GM12864 (cell line): ENCODE measurements at regions not wholly inside any gene's neighbourhood (a gene's known extent, or its start where the extent isn't known, plus 50 kb on each side); places are given as distances from the start of the nearest gene placed in this dataset.

Source experiments
- DNase-seq: peaks from one replicate; pipeline ENCODE4 v3.0.0-alpha.2; 2011; ENCODE audit warnings: low read depth
- H3K4me3 ChIP-seq: 2 replicates; pipeline ENCODE4 v1.5.1; 2011; ENCODE audit warnings: mild to moderate bottlenecking, low read depth, low read length, control low read depth
- TF ChIP-seq, protein P1 (sequence below): IDR thresholded peaks from 2 replicates; pipeline ENCODE4 v1.5.1; 2011; ENCODE audit warnings: low read depth, mild to moderate bottlenecking, moderate library complexity, low read length, control low read depth, inconsistent platforms; ENCODE audit errors: missing control alignments

DNA sequence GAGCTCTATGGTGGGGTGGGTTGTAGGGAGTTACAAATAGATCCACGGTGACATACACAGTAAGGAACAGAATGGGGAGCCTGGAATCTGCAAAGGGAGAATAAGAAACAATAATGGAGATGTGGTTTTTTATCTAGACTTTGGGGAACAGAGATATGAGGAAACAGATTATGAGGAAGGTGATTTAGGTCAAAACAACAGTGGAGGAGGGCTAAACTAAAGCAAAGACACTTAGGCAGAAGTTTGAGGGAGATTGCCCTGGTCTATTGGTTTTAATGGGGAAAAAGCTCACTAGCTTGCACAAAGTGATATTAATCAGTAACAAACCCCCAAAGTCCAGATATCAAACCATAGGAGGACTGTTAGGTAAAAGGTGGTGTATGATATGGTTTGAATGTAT lies 144.5 kb upstream of the DYRK2 start:
- H3K4me3 ChIP-seq, result no peak overlapping the region
- TF ChIP-seq, protein P1, sequence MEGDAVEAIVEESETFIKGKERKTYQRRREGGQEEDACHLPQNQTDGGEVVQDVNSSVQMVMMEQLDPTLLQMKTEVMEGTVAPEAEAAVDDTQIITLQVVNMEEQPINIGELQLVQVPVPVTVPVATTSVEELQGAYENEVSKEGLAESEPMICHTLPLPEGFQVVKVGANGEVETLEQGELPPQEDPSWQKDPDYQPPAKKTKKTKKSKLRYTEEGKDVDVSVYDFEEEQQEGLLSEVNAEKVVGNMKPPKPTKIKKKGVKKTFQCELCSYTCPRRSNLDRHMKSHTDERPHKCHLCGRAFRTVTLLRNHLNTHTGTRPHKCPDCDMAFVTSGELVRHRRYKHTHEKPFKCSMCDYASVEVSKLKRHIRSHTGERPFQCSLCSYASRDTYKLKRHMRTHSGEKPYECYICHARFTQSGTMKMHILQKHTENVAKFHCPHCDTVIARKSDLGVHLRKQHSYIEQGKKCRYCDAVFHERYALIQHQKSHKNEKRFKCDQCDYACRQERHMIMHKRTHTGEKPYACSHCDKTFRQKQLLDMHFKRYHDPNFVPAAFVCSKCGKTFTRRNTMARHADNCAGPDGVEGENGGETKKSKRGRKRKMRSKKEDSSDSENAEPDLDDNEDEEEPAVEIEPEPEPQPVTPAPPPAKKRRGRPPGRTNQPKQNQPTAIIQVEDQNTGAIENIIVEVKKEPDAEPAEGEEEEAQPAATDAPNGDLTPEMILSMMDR, result no peak
- DNase-seq, result no peak

DNA sequence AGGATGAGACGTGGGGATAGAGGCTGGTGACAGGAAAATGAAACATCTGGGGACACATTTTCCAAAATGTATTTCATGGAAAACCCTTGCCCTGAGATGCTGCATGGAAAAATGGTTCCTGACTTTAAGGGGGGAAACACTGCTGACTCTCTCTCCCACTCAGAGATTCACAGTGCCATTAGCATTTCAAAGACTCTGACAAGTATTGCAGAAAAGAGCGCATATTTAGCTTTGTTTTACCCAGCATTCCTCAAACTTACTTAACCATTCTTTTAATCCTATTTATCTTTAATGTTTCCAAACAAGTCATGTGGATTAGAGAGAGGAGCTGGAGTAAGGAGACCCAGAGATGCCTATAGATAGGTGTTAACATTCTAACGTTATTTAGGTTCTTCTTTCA lies 141.8 kb upstream of the DYRK2 start:
- no peak for DNase-seq
- TF ChIP-seq, protein P1, result no peak
- H3K4me3 ChIP-seq, result no peak overlapping the region

DNA sequence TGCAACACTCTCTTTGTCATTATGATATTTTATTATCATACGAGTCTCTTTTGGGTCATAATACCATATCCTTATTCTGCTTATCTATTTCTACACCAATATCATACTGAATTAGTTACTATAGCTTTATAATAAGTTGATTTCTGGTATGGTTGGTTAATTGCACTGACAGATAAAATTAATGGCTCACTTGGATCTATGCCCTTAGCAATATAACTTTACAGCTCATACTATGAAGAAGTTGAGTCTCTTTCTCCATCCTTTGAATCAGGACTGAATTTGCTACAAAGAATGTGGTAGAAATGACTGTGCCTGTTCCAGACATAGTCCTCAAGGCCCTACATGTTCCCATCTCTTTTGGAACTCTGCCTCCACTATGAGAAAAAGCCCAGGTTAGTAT lies 139.7 kb upstream of the DYRK2 start:
- DNase-seq, result no peak
- no peak overlapping the region for H3K4me3 ChIP-seq
- TF ChIP-seq, protein P1, result no peak

DNA sequence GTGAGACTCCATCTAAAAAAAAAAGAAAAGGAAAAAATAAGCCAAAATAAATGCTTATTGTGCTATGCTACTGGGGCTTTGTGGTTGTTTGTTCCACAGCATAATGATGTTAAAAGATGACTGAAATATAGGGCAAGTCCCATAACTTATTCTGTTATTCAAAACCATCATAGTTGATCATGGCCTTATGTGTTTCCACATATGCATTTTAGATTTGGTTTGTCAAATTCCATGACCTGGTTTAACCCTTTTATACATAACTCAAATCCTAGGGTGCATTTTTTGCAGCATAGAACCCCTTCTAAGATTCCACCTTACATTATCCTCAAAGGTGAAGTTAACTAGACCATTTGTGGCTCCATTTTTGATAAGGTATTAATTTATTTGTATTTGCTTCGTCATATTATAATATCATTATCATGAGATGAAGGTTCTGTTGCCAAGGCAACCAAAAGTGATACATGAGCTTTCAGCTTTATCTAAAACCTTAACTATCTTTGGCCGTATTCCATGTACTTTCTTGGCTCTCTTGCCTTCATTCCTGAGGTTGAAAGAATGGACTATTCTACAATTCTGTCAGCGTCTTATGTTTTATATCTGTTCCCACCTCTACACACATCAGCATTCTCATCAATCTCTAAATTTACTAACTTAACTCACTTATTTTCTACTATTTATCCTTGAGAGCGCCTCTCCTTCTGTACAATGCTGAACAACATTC lies 138.7 kb upstream of the DYRK2 start:
- H3K4me3 ChIP-seq, result no peak overlapping the region
- DNase-seq, result no peak
- TF ChIP-seq, protein P1, result no peak

DNA sequence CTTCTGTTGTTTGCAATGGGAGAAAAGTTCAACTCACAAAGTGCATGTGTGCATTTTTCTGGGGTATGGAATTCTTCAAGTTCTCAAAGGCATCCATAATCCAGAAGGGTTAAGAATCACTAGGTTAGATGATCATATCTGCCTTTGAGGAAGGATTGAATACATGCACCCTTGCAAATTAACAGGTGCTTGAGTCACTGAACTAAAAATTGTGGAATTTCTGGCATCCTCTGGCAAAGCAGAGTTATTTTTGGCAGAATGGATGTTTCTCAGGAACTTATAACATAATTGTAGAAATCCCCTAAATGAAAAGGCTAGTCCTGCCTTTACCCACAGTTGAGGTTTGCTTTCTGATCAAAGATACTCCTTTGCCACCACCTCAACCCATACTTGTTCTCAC lies 136.5 kb upstream of the DYRK2 start:
- no peak overlapping the region for H3K4me3 ChIP-seq
- TF ChIP-seq, protein P1, result no peak
- no peak for DNase-seq

DNA sequence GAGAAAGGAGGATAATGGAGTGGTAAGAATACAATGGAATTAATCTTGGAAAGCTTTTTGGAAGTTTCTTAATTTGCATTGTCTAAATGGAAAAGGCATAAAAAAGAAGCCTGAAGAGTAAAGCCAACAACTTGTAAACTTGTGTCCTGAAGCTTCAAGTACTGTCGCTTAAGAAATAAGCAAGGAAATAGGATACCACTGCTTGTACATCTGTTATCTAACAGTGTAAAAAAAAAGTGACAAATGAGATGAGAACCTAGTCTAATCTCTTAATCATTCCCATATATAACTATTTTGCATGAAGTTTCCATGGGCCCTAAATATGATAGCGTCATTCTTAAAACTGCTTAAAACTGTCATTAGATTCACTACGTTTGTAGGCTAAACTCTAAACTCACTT lies 134.0 kb upstream of the DYRK2 start:
- no peak overlapping the region for H3K4me3 ChIP-seq
- DNase-seq, result no peak
- TF ChIP-seq, protein P1, result no peak

DNA sequence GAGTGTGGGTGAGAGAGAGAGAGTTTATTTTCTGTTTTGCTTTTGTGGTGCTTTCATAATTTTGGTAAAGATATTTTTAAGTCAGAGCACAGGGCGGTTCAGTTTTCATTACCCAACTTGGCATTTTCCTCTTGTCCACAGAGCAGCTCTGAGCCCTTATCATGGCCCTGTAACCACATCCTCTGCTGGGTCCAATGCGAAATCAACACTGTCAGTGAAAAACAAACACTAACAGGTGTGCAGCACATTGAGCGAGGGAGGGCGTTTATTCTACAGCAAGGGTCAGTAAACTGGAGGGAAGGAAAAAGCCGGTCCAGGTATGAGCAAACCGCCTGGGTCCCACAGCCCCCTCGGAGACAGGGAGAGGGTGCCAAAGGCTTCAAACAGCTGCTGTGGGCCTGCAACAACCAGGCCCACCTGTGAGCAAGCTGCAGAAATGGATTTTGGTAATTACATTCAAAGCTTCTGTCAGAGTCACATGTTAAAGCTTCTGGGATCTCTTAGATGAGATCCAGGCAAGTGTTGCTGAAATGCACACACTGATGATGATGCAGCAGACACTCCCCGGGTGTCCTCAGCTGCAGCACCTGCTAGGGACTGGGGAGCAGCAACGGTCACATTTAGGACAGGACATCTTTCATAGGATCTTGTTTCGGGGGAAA lies 132.7 kb upstream of the DYRK2 start:
- DNase-seq, result peak; percentile 55
- TF ChIP-seq, protein P1, result no peak
- no peak overlapping the region for H3K4me3 ChIP-seq
